Kidney (tissue), 13 donors: ENCODE measurements at regions not wholly inside any gene's neighbourhood (a gene's known extent, or its start where the extent isn't known, plus 50 kb on each side); places are given as distances from the start of the nearest gene placed in this dataset.

ENCODE experiments used
- DNase-seq, 5 donors: peaks; one replicate each; pipeline ENCODE4 v3.0.0-alpha.2; 2013 to 2020
- FAIRE-seq: peaks from 2 replicates; lab custom pipeline; 2012; peaks lifted over from hg19 to GRCh38; lab: Jason Lieb, UNC
- H3K27ac ChIP-seq, 2 donors: one replicate each; pipeline ENCODE4 v1.7.0; 2013; ENCODE audit warnings: low read depth in 2 of 2, low read length in 2 of 2, inconsistent platforms in 1 of 2
- H3K27me3 ChIP-seq: one replicate; pipeline ENCODE4 v1.7.1; 2013; ENCODE audit warnings: low read length, inconsistent platforms; ENCODE audit not compliant: control insufficient read depth, insufficient read depth
- H3K36me3 ChIP-seq, 3 donors: one replicate each; pipeline versions ENCODE4 v1.7.0 to v1.7.1; 2013; ENCODE audit warnings: low read length in 3 of 3, control low read depth in 1 of 3, inconsistent platforms in 1 of 3; ENCODE audit not compliant: insufficient read depth in 3 of 3, control insufficient read depth in 2 of 3
- H3K4me1 ChIP-seq, 3 donors: one replicate each; pipeline versions ENCODE4 v1.7.0 to v1.7.1; 2013; ENCODE audit warnings: low read length in 3 of 3, inconsistent platforms in 1 of 3, low read depth in 1 of 3; ENCODE audit not compliant: control insufficient read depth in 2 of 3, insufficient read depth in 2 of 3
- H3K4me3 ChIP-seq, 3 donors: one replicate each; pipeline versions ENCODE4 v1.7.0 to v1.8.1; 2013; ENCODE audit warnings: low read length in 3 of 3, control low read depth in 1 of 3, inconsistent platforms in 1 of 3
- H3K9ac ChIP-seq, 3 donors: one replicate each; pipeline versions ENCODE4 v1.7.0 to v1.7.1; 2013; ENCODE audit warnings: low read length in 3 of 3, control low read depth in 1 of 3, inconsistent platforms in 1 of 3
- H3K9me3 ChIP-seq, 3 donors: one replicate each; pipeline versions ENCODE4 v1.7.0 to v1.7.1; 2013; ENCODE audit warnings: low read length in 3 of 3, control low read depth in 1 of 3, inconsistent platforms in 1 of 3; ENCODE audit not compliant: control insufficient read depth in 2 of 3, insufficient read depth in 1 of 3
- intact Hi-C: fragments of 100-400 bp; cut with DNase I; formaldehyde crosslinking; loops from one replicate; pipeline ENCODE4 v1.11.1; 2022
- TF ChIP-seq, protein P1 (sequence below): IDR thresholded peaks from 3 replicates; pipeline ENCODE4 v1.5.1; 2012; ENCODE audit warnings: mild to moderate bottlenecking, moderate library complexity, borderline replicate concordance; ENCODE audit not compliant: insufficient read depth; ENCODE audit errors: extremely low read depth
- donor health status: control.
- donor health status: control.
- donor health status: control.
- donor health status: control.
- donor health status: control.
- donor health status: DM: yes; HTN: yes; CAD: no.
- donor health status: Normal renal cell carcinoma (clear cell type).

DNA sequence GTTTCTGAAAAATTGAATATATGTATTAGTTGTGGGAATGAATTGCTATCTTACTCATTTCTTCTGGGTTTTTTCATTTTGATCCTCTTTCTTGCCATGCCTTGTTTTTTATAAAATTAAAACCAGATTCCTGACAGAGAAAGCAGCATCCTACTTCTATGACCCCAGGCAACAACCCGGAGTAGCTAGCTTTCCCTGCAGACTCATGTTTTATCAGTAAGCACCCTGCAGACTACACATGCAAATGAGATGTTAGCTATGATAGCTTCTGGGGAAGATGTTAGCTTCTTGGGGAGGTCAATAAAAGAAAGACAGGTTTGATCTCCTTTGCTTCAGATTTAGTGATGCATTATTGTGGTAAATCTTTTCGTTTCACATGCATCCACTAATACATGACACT, 1598.6 kb downstream of the SLITRK5 start:
- Histone ChIP-seq H3K36me3 (no peaks in the 10 kb centered on the region), H3K27ac (no peak overlapping the region), H3K4me1 (no peaks in the 10 kb centered on the region), H3K27me3 (no peaks in the 10 kb centered on the region), H3K9me3 (no peaks in the 10 kb centered on the region), H3K4me3 (no peak overlapping the region), H3K9ac (no peak overlapping the region)
- DNase-seq = no peak
- intact Hi-C loops = no loop called here
- TF ChIP-seq, protein P1, sequence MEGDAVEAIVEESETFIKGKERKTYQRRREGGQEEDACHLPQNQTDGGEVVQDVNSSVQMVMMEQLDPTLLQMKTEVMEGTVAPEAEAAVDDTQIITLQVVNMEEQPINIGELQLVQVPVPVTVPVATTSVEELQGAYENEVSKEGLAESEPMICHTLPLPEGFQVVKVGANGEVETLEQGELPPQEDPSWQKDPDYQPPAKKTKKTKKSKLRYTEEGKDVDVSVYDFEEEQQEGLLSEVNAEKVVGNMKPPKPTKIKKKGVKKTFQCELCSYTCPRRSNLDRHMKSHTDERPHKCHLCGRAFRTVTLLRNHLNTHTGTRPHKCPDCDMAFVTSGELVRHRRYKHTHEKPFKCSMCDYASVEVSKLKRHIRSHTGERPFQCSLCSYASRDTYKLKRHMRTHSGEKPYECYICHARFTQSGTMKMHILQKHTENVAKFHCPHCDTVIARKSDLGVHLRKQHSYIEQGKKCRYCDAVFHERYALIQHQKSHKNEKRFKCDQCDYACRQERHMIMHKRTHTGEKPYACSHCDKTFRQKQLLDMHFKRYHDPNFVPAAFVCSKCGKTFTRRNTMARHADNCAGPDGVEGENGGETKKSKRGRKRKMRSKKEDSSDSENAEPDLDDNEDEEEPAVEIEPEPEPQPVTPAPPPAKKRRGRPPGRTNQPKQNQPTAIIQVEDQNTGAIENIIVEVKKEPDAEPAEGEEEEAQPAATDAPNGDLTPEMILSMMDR = no peak
- FAIRE-seq = no peak

GRCh38 chr13:89270736-89271135, 1599.6 kb downstream of the SLITRK5 start:
- no peak overlapping the region for H3K4me3 ChIP-seq
- H3K36me3 ChIP-seq = no peaks in the 10 kb centered on the region
- TF ChIP-seq, protein P1 = no peak
- intact Hi-C loops = no loop called here
- no peak for DNase-seq
- no peaks in the 10 kb centered on the region for H3K9me3 ChIP-seq
- FAIRE-seq = no peak
- no peaks in the 10 kb centered on the region for H3K27me3 ChIP-seq
- no peak overlapping the region for H3K27ac ChIP-seq
- no peak overlapping the region for H3K9ac ChIP-seq
- H3K4me1 ChIP-seq = no peaks in the 10 kb centered on the region

GRCh38 chr13:89279374-89279773, 1608.2 kb downstream of the SLITRK5 start:
- intact Hi-C loops = no loop called here
- no peaks in the 10 kb centered on the region for H3K4me1 ChIP-seq
- H3K4me3 ChIP-seq = no peak overlapping the region
- H3K27me3 ChIP-seq = no peaks in the 10 kb centered on the region
- no peak overlapping the region for H3K27ac ChIP-seq
- TF ChIP-seq, protein P1 = no peak
- H3K9me3 ChIP-seq = no peaks in the 10 kb centered on the region
- FAIRE-seq (no peak), DNase-seq (no peak)
- no peaks in the 10 kb centered on the region for H3K36me3 ChIP-seq
- no peak overlapping the region for H3K9ac ChIP-seq

DNA sequence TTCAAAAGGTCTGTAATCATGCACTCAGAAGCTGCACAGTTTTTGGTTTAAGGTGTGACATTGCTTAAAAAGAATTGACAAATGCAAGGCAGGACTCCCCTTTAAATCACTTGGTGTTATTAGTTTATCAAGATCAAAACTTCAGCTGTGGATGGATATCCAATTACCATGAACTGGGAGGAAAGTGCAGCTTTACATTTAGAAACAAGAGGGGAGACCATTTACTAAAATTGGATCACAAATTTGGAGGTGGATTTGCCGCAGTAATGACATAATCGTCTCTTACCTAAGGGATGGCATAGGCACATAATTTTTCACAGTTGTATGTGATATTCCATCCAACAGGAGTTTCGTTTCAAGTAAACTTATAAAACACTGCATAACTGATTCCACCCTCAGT, 1610.2 kb downstream of the SLITRK5 start:
- no peaks in the 10 kb centered on the region for H3K9me3 ChIP-seq
- DNase-seq (no peak), FAIRE-seq (no peak)
- H3K27me3 ChIP-seq = no peaks in the 10 kb centered on the region
- TF ChIP-seq, protein P1 = no peak
- H3K27ac ChIP-seq = no peak overlapping the region
- H3K4me1 ChIP-seq = no peaks in the 10 kb centered on the region
- intact Hi-C loops = no loop called here
- H3K9ac ChIP-seq = no peak overlapping the region
- H3K36me3 ChIP-seq = no peaks in the 10 kb centered on the region
- no peak overlapping the region for H3K4me3 ChIP-seq
